HG02759 (cell line): ENCODE measurements at regions not wholly inside any gene's neighbourhood (a gene's known extent, or its start where the extent isn't known, plus 50 kb on each side); places are given as distances from the start of the nearest gene placed in this dataset.

Experiments used
- ATAC-seq: cut with Tn5 transposase; IDR thresholded peaks from one replicate; pipeline ENCODE4 v1.9.1; 2021; ENCODE audit warnings: mild to moderate bottlenecking, moderate library complexity; ENCODE audit not compliant: unreplicated experiment

DNA sequence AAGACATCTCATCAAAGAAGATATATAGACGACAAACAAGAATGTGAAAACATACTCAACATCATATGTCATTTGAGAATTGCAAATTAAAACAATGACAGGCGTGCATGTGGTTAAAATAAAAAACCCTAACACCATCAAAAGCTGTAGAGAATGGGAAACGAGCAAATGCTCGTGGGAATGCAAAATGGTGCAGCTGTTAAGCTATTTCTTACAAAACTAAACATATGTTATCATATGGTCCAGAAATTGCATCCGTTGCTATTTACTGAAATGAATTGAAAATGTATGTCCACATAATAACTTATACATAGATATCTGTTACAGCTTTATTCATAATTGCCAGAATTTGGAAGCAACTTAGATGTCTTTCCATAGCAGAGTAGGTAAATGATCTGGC lies 574.4 kb downstream of the TNS3 start:
- ATAC-seq: no peak

- ATAC-seq: no peak
These were observed 581.4 kb downstream of the TNS3 start for GRCh38 chr7:47000561-47000960.

DNA sequence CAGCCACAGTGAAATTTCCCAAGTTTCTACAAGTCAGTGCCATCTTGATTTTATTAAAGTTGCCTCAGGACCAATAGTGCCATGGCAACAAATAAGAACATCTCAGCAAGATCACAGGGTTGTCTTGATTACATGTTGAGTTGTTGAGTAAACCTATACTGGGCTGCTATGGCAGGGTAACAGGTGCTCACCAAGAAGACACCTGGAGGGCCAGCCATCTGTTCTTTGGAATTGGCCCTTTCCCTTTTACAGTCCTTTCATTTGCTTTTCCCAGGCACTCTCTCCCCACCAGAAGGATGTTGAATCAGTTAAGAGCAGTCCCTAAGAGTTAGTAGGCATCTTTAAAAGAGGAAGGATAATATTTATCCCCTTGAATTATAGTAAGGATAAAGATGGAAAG lies 582.0 kb downstream of the TNS3 start:
- no peak for ATAC-seq

DNA sequence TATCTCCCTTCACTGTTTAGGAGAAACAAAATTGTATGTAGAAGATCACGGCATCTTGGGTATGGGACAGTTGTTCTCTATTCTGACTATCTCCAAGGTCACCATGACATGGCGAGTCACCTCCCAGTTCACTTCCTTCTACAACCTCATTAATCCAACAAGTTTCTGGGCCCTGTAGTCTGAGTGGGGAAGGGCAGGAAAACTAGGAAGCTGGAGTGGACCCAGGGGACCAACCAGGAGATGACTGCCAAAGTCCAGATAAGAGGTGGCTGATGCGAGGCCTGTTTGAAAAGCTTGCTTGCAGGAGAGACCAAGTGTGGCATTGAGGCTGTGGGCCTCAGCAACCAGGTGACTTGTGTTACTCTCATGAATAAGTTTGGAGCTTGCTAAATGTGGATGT lies 584.9 kb downstream of the TNS3 start:
- ATAC-seq: no peak

DNA sequence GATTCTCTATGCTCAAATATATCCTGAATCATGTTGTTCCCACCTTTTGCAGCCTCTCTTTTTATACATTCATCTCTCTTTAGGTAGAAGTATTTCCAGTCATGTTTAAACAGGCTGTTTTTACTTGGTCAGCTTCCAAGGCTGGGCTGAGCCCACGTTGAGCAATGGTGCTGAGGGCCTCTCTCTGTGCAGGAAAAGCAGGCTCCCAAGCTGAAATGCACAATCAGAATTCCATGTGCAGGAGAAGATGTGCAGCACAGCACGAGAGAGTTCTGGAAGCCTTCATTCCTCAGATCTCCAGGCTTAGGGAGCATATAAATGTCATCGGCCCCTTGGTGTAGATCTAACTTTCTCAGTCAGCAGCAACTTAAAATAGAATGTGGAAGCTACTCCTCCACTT lies 588.5 kb downstream of the TNS3 start:
- ATAC-seq: no peak

- ATAC-seq: no peak
These were observed 591.1 kb downstream of the TNS3 start for GRCh38 chr7:46990761-46991160.

DNA sequence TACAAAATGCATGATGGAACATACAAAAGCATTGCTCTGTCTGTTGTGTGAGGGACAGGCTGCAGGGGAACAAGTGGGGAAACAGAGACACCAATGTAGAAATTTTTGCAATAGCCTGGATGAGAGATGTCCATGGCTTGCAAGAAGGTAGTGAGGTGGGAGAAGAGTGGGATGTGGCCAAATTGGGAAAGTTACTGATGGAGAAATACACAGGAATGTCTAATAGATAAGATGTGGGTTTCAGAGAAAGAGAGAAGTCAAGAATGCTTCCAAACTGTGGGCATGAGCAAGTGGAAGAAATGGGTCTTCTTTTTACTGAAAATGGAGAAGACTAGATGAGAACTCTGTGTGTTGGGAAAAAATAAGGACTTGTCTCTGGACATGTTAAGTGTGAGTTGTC lies 592.7 kb downstream of the TNS3 start:
- ATAC-seq: no peak

DNA sequence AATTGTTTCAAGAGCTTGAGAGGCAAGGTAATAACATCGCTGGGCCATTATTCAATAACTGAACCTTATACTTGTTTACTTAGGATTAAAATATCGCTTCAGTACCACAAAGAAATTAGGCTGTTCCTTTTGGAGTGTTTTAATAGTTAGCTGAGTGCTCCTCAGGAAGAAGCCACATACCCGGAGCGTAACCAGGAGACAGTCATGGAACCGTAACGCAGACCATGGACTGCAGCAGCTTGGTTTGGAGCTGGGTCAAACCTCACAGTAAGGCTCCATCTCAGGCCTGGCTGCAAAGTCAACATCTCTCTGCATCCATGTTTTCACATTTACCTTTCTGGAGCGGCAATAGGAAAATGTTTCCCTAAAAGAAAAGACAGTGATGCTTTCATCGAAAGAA lies 599.0 kb downstream of the TNS3 start:
- no peak for ATAC-seq

DNA sequence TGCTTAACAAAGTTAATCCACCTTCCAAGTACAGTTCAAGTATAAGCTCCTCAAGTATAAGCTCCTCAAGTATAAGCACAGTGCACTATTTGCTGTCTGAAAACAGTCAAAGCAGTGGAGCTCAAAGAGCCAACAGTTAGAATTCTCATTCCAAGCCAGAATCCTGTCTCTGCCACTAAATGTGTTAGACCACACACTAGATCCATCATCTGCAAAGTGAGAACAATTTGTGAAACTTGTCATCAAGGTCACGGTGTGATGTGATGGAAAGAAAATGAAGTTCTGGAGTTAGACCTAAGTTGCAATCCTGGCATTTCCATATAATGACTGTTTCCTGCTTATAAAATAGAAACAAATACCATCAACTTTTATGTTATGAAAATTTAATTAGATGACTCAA lies 602.5 kb downstream of the TNS3 start:
- no peak for ATAC-seq

- no peak for ATAC-seq
These were observed 606.4 kb downstream of the TNS3 start for GRCh38 chr7:46975493-46975892.

GRCh38 chr7:46972205-46972604 lies 609.7 kb downstream of the TNS3 start:
- ATAC-seq: no peak

- no peak for ATAC-seq
These were observed 611.4 kb downstream of the TNS3 start for GRCh38 chr7:46970476-46970875.

DNA sequence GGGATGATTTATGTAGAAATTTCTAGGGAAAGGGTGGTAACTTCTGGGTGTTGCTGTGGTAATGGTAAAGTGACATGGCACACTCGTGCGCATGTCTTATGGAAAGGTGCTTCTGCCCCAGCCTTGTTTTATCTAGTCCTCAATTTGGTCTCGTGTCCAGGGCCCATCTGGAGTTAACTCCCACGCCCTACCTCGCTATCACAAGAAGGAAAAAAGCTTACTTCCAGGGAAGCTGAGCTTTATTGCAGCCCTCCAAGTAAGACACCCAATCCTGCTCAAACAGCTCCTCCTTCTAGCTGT lies 611.8 kb downstream of the TNS3 start:
- no peak for ATAC-seq

DNA sequence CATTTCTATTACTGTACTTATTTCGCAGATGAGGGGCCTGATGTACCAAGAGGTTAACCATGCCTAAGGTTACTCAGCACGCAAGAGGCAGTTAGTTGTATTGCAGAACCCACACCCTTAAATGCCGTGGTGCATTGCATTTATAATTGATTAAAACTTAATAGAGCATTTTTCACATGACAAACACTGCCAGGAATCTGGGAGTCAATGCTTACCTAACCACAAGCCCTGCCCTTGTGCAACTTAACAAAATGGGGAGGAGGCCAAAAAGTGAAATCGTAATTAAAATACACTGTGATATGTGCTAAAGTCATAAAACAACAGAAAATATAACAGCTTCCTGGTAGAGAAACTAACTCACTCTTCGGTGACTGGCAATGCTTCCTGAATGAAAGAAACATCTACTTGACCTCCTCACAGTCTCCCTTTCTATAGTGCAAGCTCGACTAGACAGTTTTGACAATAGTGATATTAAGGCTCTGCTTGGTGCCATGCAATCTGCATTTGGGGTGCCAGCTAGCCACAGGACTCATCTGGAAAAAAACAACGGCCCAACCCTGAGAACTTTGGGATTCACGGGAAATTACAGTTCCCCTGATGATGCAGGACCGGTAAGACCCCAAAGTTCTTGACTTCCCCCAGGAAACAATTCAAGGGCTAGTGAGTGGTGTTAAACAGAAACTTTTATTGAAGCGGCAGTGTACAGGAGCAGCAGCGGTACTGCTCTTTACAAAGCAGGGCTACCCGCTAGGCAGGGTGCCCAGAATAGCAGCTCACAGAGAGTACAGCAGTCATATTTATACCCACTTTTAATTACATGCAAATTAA lies 612.4 kb downstream of the TNS3 start:
- no peak for ATAC-seq

DNA sequence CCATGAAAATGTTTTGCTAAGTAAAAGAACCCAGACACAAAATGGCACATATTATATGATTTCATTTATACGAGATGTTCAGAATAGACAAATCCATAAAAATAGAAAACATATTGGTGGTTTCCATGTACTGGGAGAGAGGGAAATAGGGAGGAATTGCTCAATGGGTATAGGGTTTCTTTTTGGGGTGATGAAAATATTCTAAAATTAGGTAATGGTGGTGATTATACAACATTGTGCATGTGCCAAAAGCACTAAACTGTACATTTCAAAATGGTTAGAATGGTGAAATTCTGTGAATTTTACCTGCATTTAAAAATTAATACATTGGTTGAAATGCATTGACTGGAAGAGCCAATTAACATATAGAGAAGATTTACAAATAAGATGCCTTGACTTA lies 613.9 kb downstream of the TNS3 start:
- no peak for ATAC-seq

DNA sequence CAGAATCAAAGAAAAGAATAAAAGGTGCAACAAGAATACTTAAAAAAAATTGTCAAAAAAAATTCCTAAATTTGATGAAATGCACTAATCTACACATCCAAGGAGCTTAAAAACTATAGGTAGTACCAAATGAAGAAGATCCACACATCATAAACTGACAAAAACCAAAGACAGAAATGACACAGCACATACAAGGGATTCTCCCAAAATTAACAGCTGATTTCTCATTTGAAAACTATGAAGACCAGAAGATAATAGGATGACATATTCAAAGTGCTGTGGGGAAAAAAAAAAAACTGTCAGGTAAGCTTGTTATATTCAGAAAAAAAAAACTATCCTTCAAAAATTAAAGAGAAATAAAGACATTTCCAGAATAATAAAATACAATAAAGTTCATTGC lies 618.2 kb downstream of the TNS3 start:
- no peak for ATAC-seq

- ATAC-seq: no peak
These were observed 620.9 kb downstream of the TNS3 start for GRCh38 chr7:46960970-46961369.

DNA sequence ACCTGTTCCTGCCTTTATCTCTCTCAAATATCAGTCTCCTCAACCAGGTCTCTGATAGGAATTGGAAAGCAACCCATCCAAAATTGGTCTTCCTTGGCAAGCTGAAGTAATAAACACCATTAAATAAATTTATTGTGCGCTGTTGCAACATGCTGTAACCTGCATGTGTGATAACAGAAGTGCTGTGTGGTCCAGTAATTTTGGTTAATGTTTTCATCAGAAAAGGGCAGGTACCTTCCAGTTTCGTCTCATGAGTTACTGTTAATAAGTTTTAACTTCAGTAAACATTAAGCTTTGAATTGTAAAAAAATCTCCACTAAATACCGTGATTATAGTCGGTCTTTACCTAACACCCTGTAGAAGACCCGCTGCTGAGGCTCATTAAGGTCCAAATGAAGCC lies 624.7 kb downstream of the TNS3 start:
- no peak for ATAC-seq

GRCh38 chr7:46955531-46955930 lies 626.4 kb downstream of the TNS3 start:
- ATAC-seq: no peak

DNA sequence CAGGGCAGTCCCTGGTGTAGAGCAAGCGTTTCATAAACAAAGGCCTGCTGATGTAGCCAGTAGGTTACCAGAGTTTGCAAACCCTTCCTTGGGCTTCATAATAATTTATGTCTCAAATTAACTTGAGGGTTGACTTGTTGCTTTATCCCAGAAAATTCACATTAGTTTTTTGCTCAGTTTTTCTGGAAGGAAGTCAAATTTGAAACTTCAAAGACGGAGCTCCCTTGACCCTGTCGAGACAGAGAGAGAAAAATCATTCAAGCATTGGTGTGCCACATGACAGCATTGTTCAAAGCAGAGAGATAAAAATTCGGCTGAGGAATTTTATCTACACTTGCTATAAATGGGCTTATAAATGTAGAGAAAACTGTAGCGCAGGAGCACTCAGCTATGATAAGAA lies 627.7 kb downstream of the TNS3 start:
- no peak for ATAC-seq

DNA sequence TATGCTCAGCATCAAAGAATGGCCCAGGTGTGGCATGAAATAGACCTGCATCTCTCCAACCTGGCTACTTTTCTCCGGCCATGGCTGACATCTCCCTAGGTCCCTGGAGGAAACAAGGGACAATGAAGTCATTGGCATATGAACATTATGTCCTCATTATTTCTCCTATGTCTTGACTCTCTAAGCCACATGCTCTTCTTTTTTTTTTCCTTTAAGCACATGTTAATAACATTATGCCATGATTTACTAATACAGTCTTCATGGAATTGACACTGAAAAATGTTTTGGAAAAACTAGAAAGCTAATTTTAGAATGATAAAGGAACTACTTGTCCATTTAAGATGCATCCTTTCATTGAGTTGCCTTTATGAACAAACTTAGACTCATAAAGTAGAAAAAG lies 628.9 kb downstream of the TNS3 start:
- ATAC-seq: no peak

DNA sequence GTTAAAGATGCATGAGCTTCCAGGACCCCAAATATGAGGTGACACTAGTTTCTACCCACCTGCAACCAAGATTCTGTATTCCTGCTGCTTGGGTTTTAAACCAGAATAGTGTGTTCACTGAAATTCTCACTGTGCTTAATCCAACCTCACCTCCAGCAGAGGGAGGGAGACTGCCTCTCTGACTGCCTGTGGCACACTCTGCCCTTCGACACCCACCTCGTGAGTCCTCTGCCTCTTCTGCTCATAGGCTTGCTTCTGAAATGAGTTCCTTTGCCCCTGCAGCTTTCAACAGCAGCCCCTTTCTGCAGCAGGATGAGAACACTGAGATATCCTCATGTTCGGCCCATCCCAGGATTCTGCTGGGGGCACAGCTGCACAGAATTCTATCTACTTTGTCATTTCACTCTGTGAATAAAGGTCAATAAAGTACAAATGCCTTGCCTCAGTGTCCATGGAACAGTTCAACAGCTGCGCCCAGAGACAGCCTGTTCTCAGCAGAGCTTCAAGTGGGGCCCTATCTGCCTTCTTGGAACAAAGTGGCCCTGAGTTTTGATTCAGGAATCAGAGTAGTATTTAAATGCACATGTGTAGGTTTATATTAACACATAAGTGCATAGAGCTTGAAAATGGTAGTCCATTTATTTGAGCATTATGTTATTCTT lies 632.5 kb downstream of the TNS3 start:
- no peak for ATAC-seq

DNA sequence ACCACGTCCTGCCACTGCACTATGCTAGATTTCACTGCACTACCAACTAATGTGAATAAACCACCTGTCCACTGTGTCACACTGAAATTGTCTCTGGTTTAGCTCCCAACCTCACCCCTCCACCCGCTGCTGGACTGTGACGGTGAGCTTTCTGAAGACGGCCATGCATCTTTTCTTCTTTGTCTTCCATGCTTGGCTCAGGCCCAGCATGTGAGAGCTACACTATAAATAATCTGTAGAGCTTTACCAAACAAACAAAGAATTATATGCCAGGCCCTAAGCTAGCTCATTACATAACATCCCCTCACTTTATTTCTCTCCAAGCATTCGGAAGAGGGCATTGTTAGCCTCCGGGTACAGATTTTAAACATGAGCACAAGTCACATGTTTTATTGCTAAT lies 633.2 kb downstream of the TNS3 start:
- ATAC-seq: no peak
